GM19328 (cell line): ENCODE measurements at regions not wholly inside any gene's neighbourhood (a gene's known extent, or its start where the extent isn't known, plus 50 kb on each side); places are given as distances from the start of the nearest gene placed in this dataset.
A peak's percentile ranks its signal among the peaks of the same experiment; 100 is the strongest.

Experiments used
- ATAC-seq: cut with Tn5 transposase; IDR thresholded peaks from one replicate; pipeline ENCODE4 v1.9.1; 2021; ENCODE audit warnings: mild to moderate bottlenecking, moderate library complexity; ENCODE audit not compliant: unreplicated experiment

DNA sequence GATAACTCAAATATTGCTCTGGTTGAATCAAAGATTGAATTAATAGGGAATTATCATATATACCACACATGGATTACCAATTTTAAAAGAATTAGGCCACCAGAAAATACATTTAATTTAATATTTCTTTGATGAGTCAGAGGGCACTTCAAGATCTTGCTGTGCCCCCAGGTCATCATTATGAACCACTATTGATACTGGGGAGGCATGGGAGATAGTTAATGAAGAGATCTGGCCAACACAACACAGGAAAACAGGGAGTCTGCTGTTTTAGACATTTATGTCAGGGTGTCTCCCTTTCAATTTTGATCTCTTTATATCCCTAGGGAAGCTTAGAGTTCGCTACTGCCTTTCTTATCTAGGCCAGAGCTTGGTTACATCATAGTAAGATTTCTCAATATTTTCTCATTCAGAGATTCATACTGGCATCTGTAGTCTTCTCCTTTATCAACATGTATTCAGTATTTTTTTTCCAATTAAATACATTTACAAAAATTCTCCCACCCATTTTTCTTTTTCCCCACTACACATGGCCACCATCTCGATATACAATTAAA lies 158.3 kb upstream of the ZFHX3 start:
- ATAC-seq = no peak

DNA sequence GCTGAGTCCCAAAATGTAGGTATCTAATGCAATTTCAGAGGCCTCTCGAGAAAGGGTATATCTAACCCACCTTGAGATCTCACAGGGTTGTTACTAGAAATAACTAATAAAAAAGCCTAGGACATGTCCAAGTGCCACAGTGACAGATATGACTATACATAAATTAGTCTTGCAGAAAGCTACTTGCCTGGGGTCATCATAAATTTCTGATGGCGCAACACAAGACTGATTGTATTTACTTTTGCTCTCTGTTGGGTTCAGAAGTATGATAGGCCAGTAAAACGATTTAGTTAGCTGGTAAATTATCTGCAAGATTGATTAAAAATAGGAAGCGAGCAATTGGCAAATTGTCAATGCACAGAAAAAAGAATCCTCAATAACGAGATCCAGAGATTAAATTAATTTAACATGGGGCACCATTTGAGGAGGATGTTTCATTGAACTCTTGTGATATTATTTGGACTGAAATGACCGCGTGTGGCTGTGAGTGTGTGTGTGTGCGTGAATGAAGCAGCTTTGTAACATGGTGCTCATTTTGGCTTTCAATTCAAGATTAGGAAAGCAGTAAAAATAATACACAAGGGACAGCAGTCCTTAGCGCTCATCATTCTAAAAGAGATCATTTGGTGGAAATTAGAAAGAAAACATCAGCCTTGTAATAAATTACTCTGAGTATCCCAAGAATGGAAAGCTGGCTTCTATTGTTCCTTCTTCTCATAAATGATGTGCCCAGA lies 157.4 kb upstream of the ZFHX3 start:
- ATAC-seq = no peak

DNA sequence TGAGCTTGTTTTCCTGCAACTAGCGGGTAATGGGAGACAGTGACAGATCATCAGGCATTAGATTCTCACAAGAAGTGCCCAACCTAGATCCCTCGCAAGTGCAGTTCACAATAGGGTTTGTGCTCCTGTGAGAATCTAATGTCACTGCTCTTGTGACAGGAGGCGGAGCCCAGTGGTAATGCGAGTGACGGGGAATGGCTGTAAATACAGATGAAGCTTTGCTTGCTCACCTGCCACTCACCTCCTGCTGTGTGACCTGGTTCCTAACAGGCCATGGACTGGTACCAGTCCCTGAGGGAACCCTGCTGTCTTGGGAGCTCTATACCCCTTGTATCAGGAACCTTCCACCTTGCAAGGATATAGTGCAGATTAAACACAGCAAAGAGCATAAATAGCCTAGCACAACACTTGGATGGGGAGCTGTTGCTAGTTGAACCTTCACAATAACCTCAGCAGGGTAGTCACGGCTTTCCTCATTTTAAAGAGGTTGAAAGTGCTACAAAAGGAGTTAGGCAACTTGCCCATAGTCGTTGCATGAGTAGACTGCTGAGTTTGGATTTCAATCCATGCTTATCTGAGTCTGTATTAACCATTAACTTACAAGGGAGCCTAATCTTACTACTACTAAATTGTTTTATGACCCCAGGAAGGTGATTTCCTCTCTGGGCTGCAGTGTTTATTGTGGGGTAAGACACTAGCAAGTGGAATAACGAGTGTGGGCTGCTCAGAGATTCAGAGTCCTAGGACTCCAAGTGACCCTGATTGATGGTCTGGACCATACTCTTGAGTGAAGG lies 156.6 kb upstream of the ZFHX3 start:
- no peak for ATAC-seq

DNA sequence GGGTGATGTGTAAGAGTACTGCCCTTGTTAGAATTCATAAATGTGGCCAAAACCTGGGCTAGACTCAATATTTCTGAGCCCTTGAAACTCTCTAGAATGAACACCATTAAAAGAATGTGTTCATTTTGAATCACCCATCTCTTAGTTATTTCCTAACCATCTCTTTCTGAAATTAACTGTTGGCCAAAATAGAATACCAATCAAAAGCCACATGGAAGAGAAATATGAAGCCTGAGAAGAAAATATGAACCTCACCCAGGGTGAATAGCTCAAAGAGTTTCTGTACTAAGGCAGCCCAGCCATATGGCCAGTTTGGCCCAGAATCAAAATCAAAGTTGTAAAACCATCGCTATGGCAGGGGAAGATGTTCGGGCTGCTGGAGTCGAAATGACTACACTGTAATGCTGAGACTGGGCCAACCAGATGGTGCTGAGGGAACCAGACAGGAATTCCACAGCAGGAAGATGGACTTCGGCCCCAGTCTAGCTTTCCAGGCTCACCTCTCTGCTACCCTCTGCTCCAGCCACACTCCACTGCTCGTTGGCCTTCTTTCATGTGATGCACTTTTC lies 154.3 kb upstream of the ZFHX3 start:
- ATAC-seq = no peak

DNA sequence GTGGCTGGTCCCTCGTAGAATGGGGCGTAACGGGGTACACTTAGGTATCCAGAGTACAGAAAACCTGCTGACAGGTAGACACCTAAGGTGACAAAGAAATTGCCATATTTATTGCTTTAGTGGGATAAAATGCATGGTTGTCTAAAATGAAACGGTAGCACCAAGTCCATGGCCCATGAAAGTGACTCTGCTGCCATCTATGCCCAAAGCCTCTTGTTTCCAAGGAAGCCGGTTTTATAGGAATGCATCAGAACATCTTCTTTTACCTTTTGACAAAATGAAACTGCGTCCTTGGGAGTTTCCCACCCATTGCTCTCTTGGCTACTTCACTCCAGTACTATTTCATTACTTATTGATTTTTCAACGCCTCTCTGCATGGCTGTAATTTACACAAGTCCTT lies 151.3 kb upstream of the ZFHX3 start:
- ATAC-seq = no peak

DNA sequence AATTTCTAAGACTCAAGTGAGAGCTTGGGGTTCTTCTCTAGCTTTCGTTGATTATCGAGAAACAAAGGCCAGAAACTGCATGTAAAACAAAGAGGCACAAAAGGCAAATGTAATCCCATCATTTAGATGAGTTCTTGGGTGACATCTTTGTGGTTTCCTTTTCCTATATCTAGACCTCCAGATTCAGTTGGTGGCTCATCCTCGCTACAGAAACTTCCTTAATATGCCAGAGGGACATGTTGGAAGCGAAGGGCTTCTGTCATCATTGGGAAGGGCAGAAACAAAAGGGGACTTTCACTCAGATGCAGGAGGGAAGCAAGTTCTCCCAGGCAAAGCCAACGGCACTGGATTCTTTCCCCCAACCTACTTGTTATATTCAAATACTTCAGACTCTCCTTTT lies 150.6 kb upstream of the ZFHX3 start:
- no peak for ATAC-seq

DNA sequence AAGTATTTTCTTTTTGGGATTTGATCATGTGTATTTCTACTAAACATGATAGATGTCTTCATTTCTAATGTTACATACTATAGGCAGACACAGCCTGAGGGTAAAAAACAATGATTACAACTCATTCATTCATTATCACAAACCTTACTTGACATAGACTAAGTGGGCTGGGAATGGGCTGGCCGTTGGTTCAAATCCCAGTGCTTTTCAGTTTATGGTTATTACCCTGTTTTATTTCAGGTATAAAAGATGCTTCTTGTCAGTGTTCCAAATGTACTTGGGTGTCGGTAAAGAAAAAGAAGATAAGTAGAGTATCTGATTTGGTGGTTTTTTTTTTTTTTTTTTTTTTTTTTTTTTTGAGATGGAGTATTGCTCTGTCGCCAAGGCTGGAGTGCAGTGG lies 149.7 kb upstream of the ZFHX3 start:
- ATAC-seq = no peak

DNA sequence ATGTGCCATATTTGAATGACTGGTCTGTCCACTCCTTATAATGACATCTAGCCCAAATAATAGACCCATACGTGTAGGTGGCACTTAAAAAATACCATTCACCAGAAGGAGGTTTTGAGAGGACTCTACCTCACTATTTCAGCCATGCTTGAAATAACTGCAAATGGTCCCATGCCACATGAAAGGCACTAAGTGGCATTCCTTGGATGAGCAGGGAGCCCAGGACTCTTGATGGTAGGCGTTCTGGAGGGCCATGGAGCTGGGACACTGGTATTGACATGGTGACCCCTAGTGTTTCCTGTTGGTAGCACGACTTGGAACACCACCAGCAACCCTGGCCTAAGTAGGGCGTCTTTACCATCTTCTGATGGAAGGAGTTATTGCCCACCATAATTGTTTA lies 148.7 kb upstream of the ZFHX3 start:
- ATAC-seq = peak; percentile 55

DNA sequence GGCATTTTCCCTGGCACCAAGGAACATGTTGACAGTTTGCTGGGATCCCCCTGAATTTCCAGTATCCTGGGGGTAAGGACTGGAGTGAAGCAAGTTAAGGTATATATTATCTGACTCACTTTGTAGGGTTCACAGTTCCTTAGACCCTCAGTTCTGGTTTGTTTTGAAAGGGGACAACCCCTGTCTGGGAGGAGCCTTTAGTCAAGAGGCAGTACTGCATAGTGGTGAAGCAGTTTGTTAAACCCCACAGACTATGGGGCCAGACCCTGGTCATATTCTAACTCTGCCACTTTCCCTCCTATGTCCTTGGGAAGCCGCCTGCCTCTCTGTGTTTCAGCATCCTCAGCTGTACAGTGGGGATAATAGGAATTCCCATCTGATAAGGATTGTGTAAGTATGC lies 145.5 kb upstream of the ZFHX3 start:
- ATAC-seq = no peak

DNA sequence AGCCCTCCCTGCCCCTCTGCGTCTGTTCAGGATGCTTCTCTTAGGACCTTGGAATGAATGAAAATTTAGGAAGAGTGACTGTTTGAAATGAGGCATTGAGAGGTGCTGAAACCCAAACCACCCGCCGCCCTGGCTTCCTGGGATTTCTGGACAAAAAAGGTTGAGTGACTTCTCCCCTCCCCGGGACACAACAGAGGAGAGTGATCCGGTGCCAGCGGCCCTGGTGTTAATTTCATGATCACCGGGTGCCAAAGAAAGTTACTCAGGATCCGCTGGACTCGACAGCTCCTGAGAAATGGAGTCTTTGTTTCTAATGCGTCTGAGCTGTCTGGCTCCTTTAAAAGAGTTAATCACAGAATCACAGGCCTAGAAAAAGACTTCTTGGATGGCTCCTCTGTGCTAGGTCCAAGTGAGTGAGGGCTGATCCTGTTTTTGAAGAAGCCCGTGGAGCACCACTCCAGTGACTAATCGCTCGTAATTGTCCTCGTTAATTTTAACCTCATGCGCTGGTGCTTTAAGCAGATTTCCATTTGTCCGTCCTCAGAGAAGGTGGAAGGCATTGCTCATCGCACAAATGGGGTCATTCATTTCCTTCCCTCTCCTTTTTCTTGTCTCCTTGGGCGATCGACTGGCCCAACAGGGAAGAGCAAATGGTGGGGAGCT lies 144.4 kb upstream of the ZFHX3 start:
- ATAC-seq = no peak

DNA sequence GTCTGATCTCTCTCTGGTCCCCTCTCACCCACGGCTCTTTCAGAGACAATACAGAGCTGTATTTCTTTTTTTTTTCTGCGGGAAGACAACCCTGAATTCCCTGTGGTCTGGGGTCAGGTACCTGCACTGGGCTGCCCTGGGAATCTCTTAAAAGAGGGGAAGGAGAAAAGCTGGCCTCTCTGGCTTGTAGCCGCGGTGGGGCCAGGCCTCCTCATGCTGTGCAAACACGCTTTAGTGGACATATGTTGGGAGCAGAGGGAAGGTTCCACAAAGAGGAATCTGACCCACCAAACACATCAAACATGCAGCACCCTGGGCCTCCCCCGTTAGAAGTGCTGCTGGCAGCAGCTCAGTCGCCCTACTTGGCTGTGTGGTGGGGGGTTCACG lies 143.7 kb upstream of the ZFHX3 start:
- no peak for ATAC-seq

DNA sequence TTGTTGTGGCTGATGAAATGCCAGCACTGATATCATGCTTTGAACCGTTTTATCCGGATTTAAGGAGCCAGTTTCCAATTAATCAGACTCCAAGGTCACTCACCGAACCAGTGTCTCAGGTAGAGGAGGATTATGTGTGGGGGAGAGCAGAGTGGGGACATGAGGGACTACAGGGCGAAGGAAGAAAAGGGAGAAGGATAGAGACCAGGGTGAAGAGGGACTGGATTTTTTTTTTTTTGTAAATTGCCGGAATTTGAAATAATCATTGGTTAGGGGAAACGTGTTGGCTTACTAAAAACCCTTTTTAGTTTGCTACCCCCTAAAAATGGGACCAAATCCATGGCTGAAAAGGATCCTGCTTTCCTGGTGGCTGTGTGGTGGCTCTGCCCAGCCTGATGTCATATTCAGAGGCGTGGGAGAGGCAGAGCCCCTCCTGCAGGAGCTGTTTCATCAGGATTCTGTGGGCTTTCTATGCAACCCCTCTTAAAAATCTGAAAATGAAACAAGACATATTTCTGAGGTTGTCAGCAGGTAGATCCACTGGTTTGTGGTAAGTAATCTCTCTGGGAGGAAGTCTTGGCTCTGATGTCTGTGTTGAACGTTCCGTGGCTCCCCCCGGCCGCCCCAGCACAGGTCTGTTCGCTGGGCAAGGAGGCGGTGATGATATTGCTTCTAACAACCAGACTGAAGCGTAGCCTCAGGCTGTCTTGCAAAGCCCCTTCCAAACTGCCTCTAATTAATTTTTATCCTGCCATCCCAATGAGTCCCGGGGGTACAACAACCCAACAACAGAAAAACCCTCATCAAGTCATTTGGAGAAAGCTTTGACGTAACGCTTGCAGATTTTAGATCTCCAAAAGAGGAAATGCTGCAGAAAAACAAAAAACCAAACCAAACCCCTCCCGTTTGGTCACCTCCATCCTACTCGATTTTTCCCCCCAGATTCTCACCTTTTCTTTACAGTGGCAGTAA lies 143.0 kb upstream of the ZFHX3 start:
- no peak for ATAC-seq

DNA sequence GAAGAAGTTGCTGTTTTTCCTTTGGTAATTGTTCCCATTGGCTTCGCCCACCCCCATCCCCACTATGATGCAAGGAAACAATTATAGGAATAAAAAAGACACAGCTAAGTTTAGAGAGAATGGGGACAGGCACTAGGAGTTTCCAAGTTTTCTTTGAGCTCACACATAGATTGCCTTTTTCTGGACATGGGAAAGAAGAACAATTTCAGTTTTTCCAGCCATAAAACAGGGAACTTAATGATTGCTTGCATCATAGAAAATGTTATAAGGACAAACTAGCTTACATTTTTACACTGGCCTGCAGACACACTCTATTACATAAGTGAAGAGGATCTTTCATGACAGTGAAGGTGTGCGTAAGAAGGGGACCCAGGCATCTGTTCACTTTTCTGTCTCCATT lies 142.3 kb upstream of the ZFHX3 start:
- ATAC-seq = no peak

DNA sequence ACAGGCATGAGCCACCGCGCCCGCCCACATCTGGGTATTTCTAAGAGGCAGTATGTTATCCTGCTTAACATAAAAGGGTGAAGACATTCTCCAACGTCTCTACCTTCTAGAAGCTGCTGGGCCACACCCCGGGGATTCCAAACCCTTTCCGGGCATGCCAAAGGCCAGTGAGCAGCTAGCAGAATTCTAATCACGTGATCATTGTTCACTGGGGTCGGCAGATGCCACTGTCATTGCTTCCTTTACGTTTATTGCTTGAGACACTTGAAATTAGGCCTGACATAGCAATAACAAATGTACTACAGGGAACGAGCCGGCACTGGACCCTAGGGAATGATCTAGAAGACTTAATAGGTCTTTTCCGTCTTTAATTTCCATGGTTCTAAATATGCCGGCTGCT lies 141.2 kb upstream of the ZFHX3 start:
- ATAC-seq = no peak

DNA sequence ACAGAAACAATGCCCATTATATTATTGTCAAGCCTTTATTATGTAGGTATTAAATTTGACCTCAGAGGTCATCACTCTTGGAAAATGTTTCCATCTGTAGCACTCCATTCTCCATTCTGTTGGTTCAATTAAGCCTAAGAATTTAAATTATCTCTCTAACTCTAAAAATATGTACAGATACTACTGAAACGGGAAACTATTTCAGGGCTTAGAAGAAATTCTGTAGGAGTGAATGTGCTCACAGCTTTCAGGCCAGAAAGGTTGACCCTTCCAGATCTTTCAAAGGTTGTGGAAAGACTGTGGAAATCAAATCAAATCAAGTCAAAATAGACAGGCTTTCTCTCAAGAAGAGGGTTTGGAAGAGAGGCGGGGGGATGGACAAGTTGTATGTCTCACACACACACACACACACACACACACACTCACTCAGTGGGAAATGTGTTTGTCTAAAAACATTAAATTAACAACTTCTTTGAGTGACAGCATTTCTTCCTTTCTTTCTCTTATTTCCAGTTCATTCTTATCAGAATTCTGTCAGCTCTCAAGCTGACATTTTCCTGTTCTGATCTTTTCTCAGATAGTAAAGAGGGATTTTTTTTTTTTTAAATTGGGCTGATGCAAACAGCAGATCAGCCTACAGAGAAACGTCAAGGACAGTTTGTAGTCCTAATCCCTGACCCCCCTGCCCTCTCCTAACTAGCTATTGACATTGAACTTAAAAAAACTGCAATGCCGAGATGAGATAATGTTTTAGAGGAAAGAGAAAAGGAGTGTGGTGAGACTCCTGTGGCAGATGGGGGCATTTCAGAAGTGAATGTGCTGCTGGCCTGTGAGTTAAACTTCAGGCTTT lies 139.0 kb upstream of the ZFHX3 start:
- ATAC-seq = no peak

DNA sequence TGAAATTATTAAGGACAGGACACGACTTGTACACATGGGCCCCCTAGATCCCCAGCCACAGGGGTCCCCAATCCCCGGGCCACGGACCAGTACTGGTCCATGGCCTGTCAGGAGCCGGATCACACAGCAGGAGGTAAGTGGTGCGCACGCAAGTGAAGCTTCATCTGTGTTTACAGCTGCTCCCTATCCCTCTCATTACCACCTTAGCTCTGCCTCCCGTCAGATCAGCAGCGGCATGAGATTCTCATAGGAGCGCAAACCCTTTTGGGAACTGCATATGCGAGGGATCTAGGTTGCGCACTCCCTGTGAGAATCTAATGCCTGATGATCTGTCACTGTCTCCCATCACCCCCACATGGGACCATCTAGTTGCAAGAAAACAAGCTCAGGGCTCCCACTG lies 137.8 kb upstream of the ZFHX3 start:
- no peak for ATAC-seq

DNA sequence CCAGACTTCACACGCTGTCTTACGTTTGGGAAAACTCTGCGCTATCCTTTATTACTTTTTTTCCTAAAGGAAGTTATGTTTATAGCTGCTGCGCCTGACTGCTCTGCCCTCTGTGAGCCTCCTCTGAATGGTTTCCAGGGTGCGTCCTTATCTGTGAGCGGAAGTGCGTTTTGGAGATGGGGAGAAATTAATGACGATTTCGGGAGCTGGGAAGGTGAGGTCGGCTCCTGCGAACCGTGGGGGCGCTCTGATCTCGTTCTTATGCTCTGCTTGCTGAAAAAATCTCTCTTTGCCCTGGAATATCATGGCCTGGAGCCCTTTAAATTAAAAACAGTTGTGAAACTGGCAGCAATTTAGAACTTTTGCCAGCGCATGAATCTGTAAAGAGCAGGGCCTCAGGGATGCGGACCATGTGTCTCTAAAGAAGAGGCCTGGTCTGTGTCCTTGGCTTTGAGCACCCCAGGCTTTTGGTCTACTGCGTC lies 135.7 kb upstream of the ZFHX3 start:
- no peak for ATAC-seq

DNA sequence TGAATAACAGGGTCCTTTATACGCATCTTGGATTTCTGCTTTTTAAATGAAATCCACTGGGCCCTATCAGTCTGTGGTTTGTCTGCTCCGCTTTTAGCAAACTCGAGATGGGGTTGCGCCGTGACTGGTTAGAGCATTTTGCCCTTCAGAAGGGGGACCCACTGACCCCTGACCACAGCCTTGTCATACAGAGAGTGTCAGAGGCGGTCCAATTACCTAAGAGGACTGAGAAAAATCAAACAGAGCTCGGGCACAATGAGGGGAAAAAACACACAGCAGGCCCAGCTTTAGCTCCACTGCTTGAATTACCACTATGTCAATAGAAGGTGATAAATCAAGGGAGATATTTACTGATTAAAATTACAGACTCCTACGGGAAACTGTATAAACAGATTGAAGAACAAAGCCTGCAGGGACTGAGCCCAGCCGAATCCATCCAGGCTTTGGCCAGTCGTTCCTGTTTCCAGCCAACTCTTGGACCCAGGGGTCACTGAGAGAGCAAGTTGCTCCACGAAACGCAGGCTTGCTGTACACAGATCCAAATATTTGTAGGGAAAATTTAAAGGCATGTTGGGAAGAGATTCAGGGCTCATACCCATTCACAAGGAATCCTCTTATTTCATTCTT lies 131.9 kb upstream of the ZFHX3 start:
- no peak for ATAC-seq
